Smooth muscle cell (in vitro differentiated cells): ENCODE measurements at regions not wholly inside any gene's neighbourhood (a gene's known extent, or its start where the extent isn't known, plus 50 kb on each side); places are given as distances from the start of the nearest gene placed in this dataset.

ENCODE experiments used
- DNase-seq: peaks from one replicate; lab custom pipeline; 2025; ENCODE audit not compliant: unreplicated experiment; lab: John Stamatoyannopoulos, UW
- H2AFZ ChIP-seq: fragments of 200-600 bp; sonication (generic); 2 replicates; pipeline ENCODE4 v1.6.0; 2016; ENCODE audit warnings: antibody characterized with exemption, low read depth, mild to moderate bottlenecking
- H3F3A ChIP-seq: fragments of 200-600 bp; sonication (generic); 2 replicates; pipeline ENCODE4 v1.6.0; 2017; ENCODE audit warnings: antibody characterized with exemption, low read depth
- H3K27ac ChIP-seq: fragments of 200-600 bp; sonication (generic); 2 replicates; pipeline ENCODE4 v1.5.1; 2016; ENCODE audit warnings: low read depth, mild to moderate bottlenecking
- H3K27me3 ChIP-seq: fragments of 200-600 bp; sonication (generic); 2 replicates; pipeline ENCODE4 v1.6.1; 2016; ENCODE audit warnings: low read depth, mild to moderate bottlenecking
- H3K36me3 ChIP-seq: fragments of 200-600 bp; sonication (generic); 2 replicates; pipeline ENCODE4 v1.5.1; 2016; ENCODE audit warnings: low read depth
- H3K4me1 ChIP-seq: fragments of 200-600 bp; sonication (generic); 2 replicates; pipeline ENCODE4 v1.5.1; 2016; ENCODE audit warnings: low read depth
- H3K4me2 ChIP-seq: fragments of 200-600 bp; sonication (generic); 2 replicates; pipeline ENCODE4 v1.6.0; 2016; ENCODE audit warnings: mild to moderate bottlenecking
- H3K4me3 ChIP-seq: fragments of 200-600 bp; sonication (generic); 2 replicates; pipeline ENCODE4 v1.5.1; 2016; ENCODE audit warnings: mild to moderate bottlenecking
- H3K79me2 ChIP-seq: fragments of 200-600 bp; sonication (generic); 2 replicates; pipeline ENCODE4 v1.6.0; 2016; ENCODE audit warnings: low read depth, mild to moderate bottlenecking
- H3K9ac ChIP-seq: fragments of 200-600 bp; sonication (generic); 2 replicates; pipeline ENCODE4 v1.6.0; 2016; ENCODE audit warnings: low read depth
- H3K9me3 ChIP-seq: fragments of 200-600 bp; sonication (generic); replicated peaks from 2 replicates; pipeline ENCODE4 v1.5.1; 2016; ENCODE audit warnings: low read depth
- H4K20me1 ChIP-seq: fragments of 200-600 bp; sonication (generic); 2 replicates; pipeline ENCODE4 v1.6.0; 2016; ENCODE audit warnings: low read depth
- CTCF ChIP-seq: fragments of 200-600 bp; sonication (generic); IDR thresholded peaks from 2 replicates; pipeline ENCODE4 v1.5.1; 2017; ENCODE audit warnings: borderline replicate concordance, mild to moderate bottlenecking, antibody characterized with exemption; ENCODE audit not compliant: insufficient read depth, poor library complexity, severe bottlenecking
- WGBS: methylation state at CpG from one replicate; pipeline ENCODE4 v1.1.7; 2016; ENCODE audit warnings: low lambda C conversion rate; 5-methylcytosine and 5-hydroxymethylcytosine counted together

GRCh38 chr6:63415286-63415685, 95.5 kb upstream of the LGSN start:
- Histone ChIP-seq H3K9ac (no peak overlapping the region), H3K4me1 (no peaks in the 10 kb centered on the region), H3K79me2 (no peaks in the 10 kb centered on the region), H4K20me1 (no peaks in the 10 kb centered on the region), H2AFZ (no peak overlapping the region), H3K4me3 (no peak overlapping the region), H3K27me3 (no peaks in the 10 kb centered on the region), H3K4me2 (no peak overlapping the region), H3K36me3 (no peaks in the 10 kb centered on the region), H3K27ac (no peak overlapping the region), H3F3A (no peaks in the 10 kb centered on the region), H3K9me3 (no peaks in the 10 kb centered on the region)
- DNase-seq, result no peak
- 85% methylated on average over 4 of the region's 4 CpGs for WGBS
- TF ChIP-seq CTCF, result no peak

DNA sequence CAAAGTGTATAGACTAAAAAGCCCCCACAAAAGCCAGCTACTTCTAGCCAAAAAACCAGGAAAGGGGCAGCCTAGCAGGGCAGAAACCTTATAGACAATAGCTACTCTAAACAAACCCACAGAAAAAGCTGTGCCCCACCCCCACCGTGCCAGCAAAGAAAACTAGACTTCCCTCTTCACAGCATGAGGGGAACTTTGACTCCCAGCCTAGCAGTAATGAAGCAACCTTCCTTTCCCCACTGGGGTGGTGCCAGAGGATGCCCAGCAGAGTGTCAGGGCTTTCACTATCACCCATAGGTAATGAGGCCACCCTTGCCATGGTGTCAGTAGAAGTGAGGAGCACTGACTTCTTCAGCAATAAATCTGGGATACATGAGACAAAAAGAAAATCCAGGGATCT, 99.0 kb upstream of the LGSN start:
- Histone ChIP-seq H3K4me1 (no peaks in the 10 kb centered on the region), H2AFZ (no peak overlapping the region)

DNA sequence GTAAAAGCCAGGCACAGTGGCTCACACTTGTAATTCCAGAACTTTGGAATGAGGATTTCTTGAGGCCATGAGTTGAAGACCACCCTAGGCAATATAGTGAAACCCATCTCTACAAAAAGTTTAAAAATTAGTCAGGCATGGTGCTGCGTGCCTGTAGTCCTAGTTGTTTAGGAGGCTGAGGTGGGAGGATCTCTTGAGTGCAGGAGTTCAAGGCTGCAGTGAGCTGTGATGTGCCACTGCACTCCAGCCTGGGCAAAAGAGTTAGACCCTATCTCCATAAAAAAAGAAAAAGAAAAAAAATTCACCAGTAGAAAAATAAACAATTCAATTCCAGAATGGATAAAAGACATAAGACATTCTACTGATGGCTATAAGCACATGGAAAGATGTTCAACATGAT, 104.9 kb upstream of the LGSN start:
- 92% methylated on average over 1 of the region's 1 CpG for WGBS
- no peaks in the 10 kb centered on the region for H3K79me2 ChIP-seq

More for the DNA sequence above, 99.0 kb upstream of the LGSN start:
- no peaks in the 10 kb centered on the region for H3K79me2 ChIP-seq
- no peaks in the 10 kb centered on the region for H3K9me3 ChIP-seq
- no peak for DNase-seq
- H3K9ac ChIP-seq, result no peak overlapping the region
- no peaks in the 10 kb centered on the region for H3K36me3 ChIP-seq
- no peaks in the 10 kb centered on the region for H3F3A ChIP-seq
- no peak for TF ChIP-seq CTCF
- no peaks in the 10 kb centered on the region for H4K20me1 ChIP-seq
- H3K27me3 ChIP-seq, result no peaks in the 10 kb centered on the region
- no peak overlapping the region for H3K4me2 ChIP-seq
- 70% methylated on average over 1 of the region's 1 CpG for WGBS
- H3K27ac ChIP-seq, result no peak overlapping the region
- H3K4me3 ChIP-seq, result no peak overlapping the region

More for the DNA sequence above, 104.9 kb upstream of the LGSN start:
- no peak overlapping the region for H3K4me3 ChIP-seq
- H3K9ac ChIP-seq, result no peak overlapping the region
- H3K9me3 ChIP-seq, result no peaks in the 10 kb centered on the region
- DNase-seq, result no peak
- H3K27me3 ChIP-seq, result no peaks in the 10 kb centered on the region
- no peaks in the 10 kb centered on the region for H3K36me3 ChIP-seq
- no peak overlapping the region for H2AFZ ChIP-seq
- H4K20me1 ChIP-seq, result no peaks in the 10 kb centered on the region
- TF ChIP-seq CTCF, result no peak
- no peak overlapping the region for H3K27ac ChIP-seq
- H3F3A ChIP-seq, result no peaks in the 10 kb centered on the region
- H3K4me2 ChIP-seq, result no peak overlapping the region
- no peaks in the 10 kb centered on the region for H3K4me1 ChIP-seq
